DOHH2 (cell line): ENCODE measurements at regions not wholly inside any gene's neighbourhood (a gene's known extent, or its start where the extent isn't known, plus 50 kb on each side); places are given as distances from the start of the nearest gene placed in this dataset.

Source experiments
- H3F3A ChIP-seq: fragments of 200-600 bp; sonication (generic), shearing (Covaris generic); 2 replicates; pipeline ENCODE4 v1.6.0; 2016; ENCODE audit warnings: antibody characterized with exemption, mild to moderate bottlenecking; ENCODE audit not compliant: control insufficient read depth, insufficient read depth
- H3K27ac ChIP-seq: fragments of 200-600 bp; sonication (generic); 2 replicates; pipeline ENCODE4 v1.5.1; 2014; ENCODE audit warnings: low read depth, mild to moderate bottlenecking, low read length, moderate library complexity
- H3K27me3 ChIP-seq: fragments of 200-600 bp; sonication (generic); 2 replicates; pipeline ENCODE4 v1.6.1; 2014; ENCODE audit warnings: mild to moderate bottlenecking, low read length, mixed read lengths; ENCODE audit not compliant: control insufficient read depth
- H3K36me3 ChIP-seq: fragments of 200-600 bp; sonication (generic); 2 replicates; pipeline ENCODE4 v1.6.1; 2014; ENCODE audit warnings: mild to moderate bottlenecking, low read length, moderate library complexity, mixed read lengths; ENCODE audit not compliant: control insufficient read depth
- H3K4me1 ChIP-seq: fragments of 200-600 bp; sonication (generic); 2 replicates; pipeline ENCODE4 v1.6.1; 2014; ENCODE audit warnings: mild to moderate bottlenecking, low read length, mixed read lengths; ENCODE audit not compliant: control insufficient read depth
- H3K4me2 ChIP-seq: fragments of 200-600 bp; sonication (generic); 2 replicates; pipeline ENCODE4 v1.6.0; 2014; ENCODE audit warnings: mild to moderate bottlenecking, low read length, moderate library complexity
- H3K4me3 ChIP-seq: fragments of 200-600 bp; sonication (generic); 2 replicates; pipeline ENCODE4 v1.5.1; 2014; ENCODE audit warnings: mild to moderate bottlenecking, low read length, mixed read lengths
- H3K79me2 ChIP-seq: fragments of 200-600 bp; sonication (generic); 2 replicates; pipeline ENCODE4 v1.6.1; 2014; ENCODE audit warnings: mild to moderate bottlenecking, low read length, mixed read lengths; ENCODE audit not compliant: control insufficient read depth
- H3K9me2 ChIP-seq: fragments of 200-600 bp; sonication (generic); replicated peaks from 2 replicates; pipeline ENCODE4 v1.6.1; 2014; ENCODE audit warnings: mild to moderate bottlenecking, low read length, mixed read lengths; ENCODE audit not compliant: control insufficient read depth
- H3K9me3 ChIP-seq: fragments of 200-600 bp; sonication (generic); 2 replicates; pipeline ENCODE4 v1.6.1; 2014; ENCODE audit warnings: antibody characterized with exemption, low read length, mixed read lengths; ENCODE audit not compliant: control insufficient read depth, insufficient read depth
- H4K20me1 ChIP-seq: fragments of 200-600 bp; sonication (generic); 2 replicates; pipeline ENCODE4 v1.6.0; 2014; ENCODE audit warnings: low read depth, mild to moderate bottlenecking, antibody characterized with exemption, low read length, moderate library complexity; ENCODE audit not compliant: control insufficient read depth, insufficient read depth
- CTCF ChIP-seq: fragments of 200-600 bp; sonication (generic); IDR thresholded peaks from one replicate; pipeline ENCODE4 v1.5.1; 2014; ENCODE audit warnings: antibody characterized with exemption, mild to moderate bottlenecking, low read depth, low read length; ENCODE audit not compliant: poor library complexity, severe bottlenecking
- EZH2phosphoT487 ChIP-seq: fragments of 200-600 bp; sonication (generic); IDR thresholded peaks from 2 replicates; pipeline ENCODE4 v1.6.1; 2017; ENCODE audit warnings: borderline replicate concordance, mild to moderate bottlenecking, antibody characterized with exemption, low read length, moderate library complexity, mixed read lengths

GRCh38 chr20:63101781-63102720, 95.3 kb upstream of the BHLHE23 start:
- TF ChIP-seq CTCF (no peak), EZH2phosphoT487 (no peak)
- Histone ChIP-seq H3K9me3 (peaks cover 8% of the 10 kb centered on the region), H3K79me2 (no peaks in the 10 kb centered on the region), H3K4me3 (no peak overlapping the region), H3F3A (no peaks in the 10 kb centered on the region), H3K27ac (no peak overlapping the region), H3K36me3 (no peaks in the 10 kb centered on the region), H3K4me2 (no peak overlapping the region), H3K4me1 (no peaks in the 10 kb centered on the region), H4K20me1 (no peaks in the 10 kb centered on the region), H3K27me3 (peaks cover 6% of the 10 kb centered on the region; the same call in 1 of the 2 replicates), H3K9me2 (no peaks in the 10 kb centered on the region)

GRCh38 chr20:63100926-63101699, 94.3 kb upstream of the BHLHE23 start:
- Histone ChIP-seq H3K4me2 (no peak overlapping the region), H3F3A (no peaks in the 10 kb centered on the region)

More at GRCh38 chr20:63100926-63101699, 94.3 kb upstream of the BHLHE23 start:
- Histone ChIP-seq H4K20me1 (no peaks in the 10 kb centered on the region), H3K4me3 (no peak overlapping the region), H3K27me3 (peaks cover 6% of the 10 kb centered on the region; the same call in 1 of the 2 replicates), H3K79me2 (no peaks in the 10 kb centered on the region), H3K36me3 (no peaks in the 10 kb centered on the region), H3K4me1 (no peaks in the 10 kb centered on the region), H3K9me3 (peaks cover 8% of the 10 kb centered on the region), H3K27ac (no peak overlapping the region), H3K9me2 (no peaks in the 10 kb centered on the region)
- TF ChIP-seq CTCF, result no peak
- TF ChIP-seq EZH2phosphoT487, result no peak
